B cell (primary cell): ENCODE measurements at regions not wholly inside any gene's neighbourhood (a gene's known extent, or its start where the extent isn't known, plus 50 kb on each side); places are given as distances from the start of the nearest gene placed in this dataset.

Experiments used
- CTCF ChIP-seq: fragments of 200-600 bp; IDR thresholded peaks from one replicate; pipeline ENCODE4 v1.8.0; 2022; ENCODE audit warnings: antibody characterized with exemption, mild to moderate bottlenecking
- EZH2 ChIP-seq: IDR thresholded peaks from 2 replicates; pipeline ENCODE4 v1.6.1; 2012; ENCODE audit warnings: borderline replicate concordance, low read depth, mild to moderate bottlenecking, moderate library complexity, low read length; ENCODE audit not compliant: insufficient read depth, poor library complexity, severe bottlenecking

- TF ChIP-seq EZH2 = no peak
- no peak for TF ChIP-seq CTCF
Measured at GRCh38 chr20:48283470-48284110, 498.3 kb upstream of the SULF2 start.
